Natural killer cell (primary cell): ENCODE measurements at regions not wholly inside any gene's neighbourhood (a gene's known extent, or its start where the extent isn't known, plus 50 kb on each side); places are given as distances from the start of the nearest gene placed in this dataset.

ENCODE experiments used
- ATAC-seq, 3 donors: fragments of 150-1000 bp in 2 of 3; fragments of 200-7000 bp in 1 of 3; cut with Tn5 transposase; 1 replicate in 1 of 3; 2 replicates in 2 of 3; pipeline ENCODE4 v1.10.0; 2021; ENCODE audit warnings: mild to moderate bottlenecking in 2 of 3, moderate library complexity in 2 of 3
- DNase-seq, 2 donors: peaks; one replicate each; pipeline versions ENCODE4 v3.0.0 to v3.0.0-alpha.2; 2013 to 2021; ENCODE audit warnings: mixed read lengths in 1 of 2
- H3K27ac ChIP-seq: one replicate; pipeline ENCODE4 v1.5.1; 2013; ENCODE audit warnings: mild to moderate bottlenecking, low read length
- H3K27me3 ChIP-seq: one replicate; pipeline ENCODE4 v1.6.1; 2013; ENCODE audit warnings: low read length; ENCODE audit not compliant: control insufficient read depth, insufficient read depth
- H3K36me3 ChIP-seq: one replicate; pipeline ENCODE4 v1.6.1; 2013; ENCODE audit warnings: low read length; ENCODE audit not compliant: control insufficient read depth, insufficient read depth
- H3K4me1 ChIP-seq: one replicate; pipeline ENCODE4 v1.6.1; 2013; ENCODE audit warnings: low read length; ENCODE audit not compliant: control insufficient read depth, insufficient read depth
- H3K4me3 ChIP-seq: one replicate; pipeline ENCODE4 v1.5.1; 2013; ENCODE audit warnings: low read length
- H3K9me3 ChIP-seq: one replicate; pipeline ENCODE4 v1.6.1; 2013; ENCODE audit warnings: low read length; ENCODE audit not compliant: control insufficient read depth, insufficient read depth
- H3K27ac Mint-ChIP-seq, 2 donors: one replicate each; pipeline ENCODE4 v1.8.0; 2022; ENCODE audit warnings: mild to moderate bottlenecking in 2 of 2, mixed read lengths in 2 of 2, moderate library complexity in 1 of 2
- H3K27me3 Mint-ChIP-seq, 2 donors: one replicate each; pipeline ENCODE4 v1.8.0; 2022; ENCODE audit warnings: low read depth in 2 of 2, mixed read lengths in 2 of 2
- H3K36me3 Mint-ChIP-seq: one replicate; pipeline ENCODE4 v1.8.0; 2022; ENCODE audit warnings: mixed read lengths
- H3K4me1 Mint-ChIP-seq, 2 donors: one replicate each; pipeline ENCODE4 v1.8.0; 2022; ENCODE audit warnings: mixed read lengths in 2 of 2
- H3K4me3 Mint-ChIP-seq: one replicate; pipeline ENCODE4 v1.8.0; 2022; ENCODE audit warnings: mild to moderate bottlenecking, moderate library complexity, mixed read lengths
- H3K9me3 Mint-ChIP-seq, 2 donors: one replicate each; pipeline ENCODE4 v1.8.0; 2022; ENCODE audit warnings: mixed read lengths in 2 of 2
- CTCF ChIP-seq: fragments of 200-600 bp; IDR thresholded peaks from one replicate; pipeline ENCODE4 v1.8.0; 2022; ENCODE audit warnings: antibody characterized with exemption
- whole genome bisulfite sequencing: methylation state at CpG from one replicate; pipeline ENCODE4 v1.1.7; 2013; ENCODE audit warnings: missing lambda C conversion rate; ENCODE audit not compliant: insufficient coverage; 5-methylcytosine and 5-hydroxymethylcytosine counted together
- intact Hi-C: fragments of 100-400 bp; cut with micrococcal nuclease; formaldehyde crosslinking; loops from one replicate; pipeline ENCODE4 v1.14.2; 2022

DNA sequence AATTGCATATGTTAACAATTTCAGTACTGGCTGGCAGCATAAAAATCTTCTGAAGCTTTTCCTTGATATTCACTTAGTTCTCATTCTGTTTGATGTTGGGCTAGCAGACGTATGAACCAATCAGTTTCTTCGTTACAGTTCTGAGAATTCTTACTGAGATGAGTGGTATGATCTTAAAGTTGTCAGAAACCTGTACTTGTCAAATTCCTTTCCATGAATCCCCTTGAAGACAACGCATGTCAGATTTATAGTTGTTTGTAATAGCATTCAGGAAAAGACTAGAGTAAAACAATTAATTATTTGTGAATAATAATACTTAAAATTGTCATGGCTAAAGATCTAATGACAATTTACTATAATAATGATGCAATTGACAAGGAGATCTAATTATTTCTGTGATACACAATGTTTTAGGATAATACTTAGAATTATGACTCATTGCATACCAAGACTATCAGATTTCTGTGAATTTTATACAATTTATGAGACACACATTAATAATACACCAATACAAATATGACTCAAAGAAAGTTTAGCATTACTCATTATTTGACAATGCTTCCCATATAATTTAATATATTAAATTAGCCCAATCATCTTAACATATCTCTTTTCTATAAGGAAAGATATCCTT lies 447.2 kb downstream of the RFC3 start:
- Mint-ChIP-seq H3K9me3 (peaks cover 2 to 4% of the 10 kb centered on the region in 2 donors), H3K27ac (no peak overlapping the region)
- ATAC-seq, result no peak

GRCh38 chr13:34276764-34277163 lies 458.8 kb downstream of the RFC3 start:
- no peak overlapping the region for H3K27ac ChIP-seq
- Mint-ChIP-seq H3K27ac (no peak overlapping the region), H3K4me3 (no peak overlapping the region), H3K4me1 (no peaks in the 10 kb centered on the region), H3K27me3 (no peaks in the 10 kb centered on the region), H3K9me3 (peaks cover 11 to 12% of the 10 kb centered on the region in 2 donors), H3K36me3 (no peaks in the 10 kb centered on the region)
- no peaks in the 10 kb centered on the region for H3K36me3 ChIP-seq
- ATAC-seq (no peak), DNase-seq (no peak)
- peaks cover 2% of the 10 kb centered on the region for H3K9me3 ChIP-seq
- no peak for TF ChIP-seq CTCF
- H3K27me3 ChIP-seq, result no peaks in the 10 kb centered on the region
- intact Hi-C loops, result no loop called here
- H3K4me3 ChIP-seq, result no peak overlapping the region
- WGBS, result 89% methylated on average over 2 of the region's 3 CpGs
- H3K4me1 ChIP-seq, result no peaks in the 10 kb centered on the region

More for the DNA sequence above, 447.2 kb downstream of the RFC3 start:
- Mint-ChIP-seq H3K4me1 (no peaks in the 10 kb centered on the region), H3K27me3 (no peaks in the 10 kb centered on the region), H3K36me3 (no peaks in the 10 kb centered on the region), H3K4me3 (no peak overlapping the region)
- Histone ChIP-seq H3K4me1 (no peaks in the 10 kb centered on the region), H3K27me3 (no peaks in the 10 kb centered on the region), H3K36me3 (no peaks in the 10 kb centered on the region), H3K27ac (no peak overlapping the region), H3K4me3 (no peak overlapping the region), H3K9me3 (no peaks in the 10 kb centered on the region)
- no peak for DNase-seq
- WGBS, result 65% methylated on average over 2 of the region's 3 CpGs
- intact Hi-C loops, result no loop called here
- no peak for TF ChIP-seq CTCF

GRCh38 chr13:34277936-34278335 lies 460.0 kb downstream of the RFC3 start:
- Histone ChIP-seq H3K4me3 (no peak overlapping the region), H3K36me3 (no peaks in the 10 kb centered on the region), H3K9me3 (peaks cover 2% of the 10 kb centered on the region), H3K27ac (no peak overlapping the region), H3K27me3 (no peaks in the 10 kb centered on the region), H3K4me1 (no peaks in the 10 kb centered on the region)
- no peaks in the 10 kb centered on the region for H3K36me3 Mint-ChIP-seq
- H3K27me3 Mint-ChIP-seq, result no peaks in the 10 kb centered on the region
- H3K4me1 Mint-ChIP-seq, result no peaks in the 10 kb centered on the region
- intact Hi-C loops, result no loop called here
- H3K27ac Mint-ChIP-seq, result no peak overlapping the region
- no peak for TF ChIP-seq CTCF
- ATAC-seq, result no peak
- 4% methylated on average over 4 of the region's 4 CpGs for WGBS
- H3K4me3 Mint-ChIP-seq, result no peak overlapping the region
- no peak for DNase-seq
- H3K9me3 Mint-ChIP-seq, result peaks cover 8 to 14% of the 10 kb centered on the region in 2 donors

GRCh38 chr13:34278780-34279179 lies 460.8 kb downstream of the RFC3 start:
- Histone ChIP-seq H3K36me3 (no peaks in the 10 kb centered on the region), H3K27ac (no peak overlapping the region), H3K27me3 (no peaks in the 10 kb centered on the region), H3K4me1 (no peaks in the 10 kb centered on the region), H3K9me3 (peaks cover 2% of the 10 kb centered on the region), H3K4me3 (no peak overlapping the region)
- no peak overlapping the region for H3K27ac Mint-ChIP-seq
- no peak for TF ChIP-seq CTCF
- no peak for ATAC-seq
- no peaks in the 10 kb centered on the region for H3K4me1 Mint-ChIP-seq
- peaks cover 10 to 14% of the 10 kb centered on the region in 2 donors for H3K9me3 Mint-ChIP-seq
- no peak overlapping the region for H3K4me3 Mint-ChIP-seq
- no peaks in the 10 kb centered on the region for H3K27me3 Mint-ChIP-seq
- intact Hi-C loops, result no loop called here
- DNase-seq, result no peak
- no peaks in the 10 kb centered on the region for H3K36me3 Mint-ChIP-seq
- WGBS, result 89% methylated on average over 1 of the region's 2 CpGs
